Activated CD4-positive, CD25-positive, alpha-beta regulatory T cell treated with anti-CD3 and anti-CD28 coated beads, Interleukin-2, amount 50 U/mL, for 16 hours (primary cell): ENCODE measurements at regions not wholly inside any gene's neighbourhood (a gene's known extent, or its start where the extent isn't known, plus 50 kb on each side); places are given as distances from the start of the nearest gene placed in this dataset.

Source experiments
- DNase-seq: peaks from one replicate; pipeline ENCODE4 v3.0.0-alpha.2; 2020; ENCODE audit warnings: low read depth, low spot score

DNA sequence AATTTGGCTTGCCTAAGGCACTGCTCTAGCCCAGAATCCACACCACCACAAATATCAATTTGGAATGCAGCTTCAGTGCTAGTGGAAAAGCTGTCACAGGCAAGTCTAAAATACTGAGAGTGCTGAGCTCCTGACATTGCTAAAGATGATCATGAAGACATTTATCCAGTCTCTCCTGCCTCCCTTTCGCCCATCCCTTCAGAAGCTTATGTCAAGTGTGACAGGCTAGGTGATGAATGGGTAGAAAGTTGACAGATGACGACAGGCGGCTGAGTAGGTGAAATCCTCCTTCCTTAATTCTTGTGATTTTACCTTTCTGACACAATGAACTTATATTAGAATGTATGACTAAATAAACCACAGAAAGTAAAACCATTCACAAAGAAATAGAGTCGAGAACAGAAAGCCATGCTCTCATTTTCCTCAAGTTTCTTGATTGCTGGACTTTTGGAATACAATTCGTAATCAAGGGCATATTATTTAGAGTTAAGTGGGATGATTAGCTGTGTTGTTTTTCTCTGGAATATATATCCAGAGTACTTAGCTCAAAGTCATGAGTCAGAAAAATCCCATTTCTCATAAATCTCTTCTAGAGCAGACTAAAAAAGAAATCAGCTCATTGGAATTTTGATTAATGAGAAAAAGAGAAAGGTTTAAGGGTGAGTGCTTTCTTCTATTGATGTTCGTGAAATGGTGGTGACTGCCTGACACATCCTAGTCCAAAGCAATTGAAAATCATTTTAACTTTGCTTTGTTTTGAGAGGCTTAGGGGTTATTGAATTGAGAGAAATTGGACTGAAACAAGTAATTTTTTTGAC lies 1228.2 kb upstream of the CITED2 start:
- no peak for DNase-seq

DNA sequence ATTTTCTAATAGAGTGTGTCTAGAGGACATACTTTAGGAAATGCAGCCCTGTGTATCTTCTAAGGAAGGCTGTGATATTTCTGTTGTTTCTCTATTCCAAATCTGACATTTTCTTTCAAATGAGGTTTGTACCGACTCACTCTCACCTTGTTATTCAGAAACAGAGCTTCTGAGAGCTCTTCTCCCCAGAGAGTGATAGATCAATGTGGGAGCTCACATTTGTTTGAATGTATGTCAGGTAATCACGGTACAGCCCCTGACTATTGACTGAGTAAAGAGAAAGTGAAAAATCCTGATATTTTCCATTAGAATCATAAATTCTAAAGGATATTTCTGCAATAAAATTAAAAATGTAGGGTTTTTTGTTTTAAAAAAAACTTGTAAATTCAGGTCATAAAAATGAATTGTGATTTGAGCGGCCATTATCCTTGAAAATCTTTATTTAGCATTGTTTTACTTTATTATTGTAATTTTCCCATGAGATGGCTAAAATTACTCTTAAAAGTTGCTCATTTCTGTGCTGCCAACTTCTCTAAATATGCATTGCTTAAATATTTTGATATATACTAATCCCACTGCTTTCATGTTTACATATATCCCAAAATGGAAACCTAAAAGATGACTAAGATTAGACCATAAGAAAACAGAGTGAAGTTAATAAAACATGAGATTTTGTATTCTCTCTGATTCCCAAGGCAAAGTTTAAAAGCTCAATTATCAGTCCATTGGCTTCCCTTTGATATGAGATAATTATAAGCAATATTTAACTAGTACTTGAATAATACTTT lies 1226.8 kb upstream of the CITED2 start:
- DNase-seq: no peak

DNA sequence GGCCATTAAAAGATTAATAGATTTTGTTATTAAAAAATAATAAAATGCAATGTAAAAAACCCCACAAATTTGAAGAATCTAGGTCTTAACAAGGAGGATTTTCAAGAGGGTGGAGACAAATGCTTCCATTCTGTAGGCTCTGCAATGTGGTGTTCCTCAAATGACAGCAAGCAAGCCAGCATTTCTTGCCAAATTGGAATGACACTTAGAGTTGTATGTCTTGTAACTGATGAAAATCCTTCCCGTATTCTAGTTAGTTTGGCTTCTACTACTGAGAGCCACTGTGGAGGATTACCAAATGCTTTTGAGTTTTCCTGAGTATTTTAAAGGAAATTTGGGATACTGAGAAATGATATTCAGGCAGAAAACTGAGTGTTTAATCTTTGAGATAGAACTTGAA lies 1225.5 kb upstream of the CITED2 start:
- no peak for DNase-seq

DNA sequence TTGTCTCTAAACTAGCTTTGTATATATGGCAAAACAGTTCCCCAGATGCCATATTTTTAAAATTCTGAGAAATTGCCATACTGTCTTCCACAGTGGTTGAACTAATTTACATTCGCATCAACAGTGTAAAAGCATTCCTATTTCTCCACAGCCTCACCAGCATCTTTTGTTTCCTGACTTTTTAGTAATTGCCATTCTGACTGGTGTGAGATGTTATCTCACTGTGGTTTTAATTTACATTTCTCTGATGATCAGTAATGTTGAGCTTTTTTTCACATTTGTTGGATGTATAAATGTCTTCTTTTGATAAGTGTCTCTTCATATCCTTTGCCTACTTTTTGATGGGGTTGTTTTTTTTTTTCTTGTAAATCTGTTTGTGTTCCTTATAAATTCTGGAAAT lies 1222.7 kb upstream of the CITED2 start:
- no peak for DNase-seq

DNA sequence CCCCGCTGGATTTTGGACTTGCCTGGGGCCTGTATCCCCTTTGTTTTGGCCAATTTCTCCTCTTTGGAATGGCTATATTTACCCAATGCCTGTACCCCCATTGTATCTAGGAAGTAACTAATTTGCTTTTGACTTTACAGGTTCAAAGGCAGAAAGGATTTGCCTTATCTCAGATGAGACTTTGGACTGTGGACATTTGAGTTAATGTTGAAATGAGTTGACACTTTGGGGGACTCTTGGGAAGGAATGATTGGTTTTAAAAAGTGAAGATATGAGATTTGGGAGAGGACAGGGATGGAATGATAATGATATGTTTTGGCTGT lies 1220.3 kb upstream of the CITED2 start:
- DNase-seq: no peak

DNA sequence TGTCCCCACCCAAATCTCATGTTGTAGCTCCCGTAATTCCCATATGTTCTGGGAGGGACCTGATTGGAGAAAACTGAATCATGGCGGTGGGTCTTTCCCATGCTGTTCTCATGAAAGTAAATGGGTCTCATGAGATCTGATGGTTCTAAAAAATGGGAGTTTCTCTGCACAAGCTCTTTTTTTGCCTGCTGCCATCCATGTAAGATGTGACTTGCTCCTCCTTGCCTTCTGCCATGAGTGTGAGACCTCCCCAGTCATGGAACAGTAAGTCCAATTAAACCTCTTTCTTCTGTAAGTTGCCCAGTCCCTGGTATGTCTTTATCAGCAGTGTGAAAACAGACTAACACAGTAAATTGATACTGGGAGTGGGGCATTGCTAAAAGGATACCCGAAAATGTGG lies 1218.4 kb upstream of the CITED2 start:
- no peak for DNase-seq

DNA sequence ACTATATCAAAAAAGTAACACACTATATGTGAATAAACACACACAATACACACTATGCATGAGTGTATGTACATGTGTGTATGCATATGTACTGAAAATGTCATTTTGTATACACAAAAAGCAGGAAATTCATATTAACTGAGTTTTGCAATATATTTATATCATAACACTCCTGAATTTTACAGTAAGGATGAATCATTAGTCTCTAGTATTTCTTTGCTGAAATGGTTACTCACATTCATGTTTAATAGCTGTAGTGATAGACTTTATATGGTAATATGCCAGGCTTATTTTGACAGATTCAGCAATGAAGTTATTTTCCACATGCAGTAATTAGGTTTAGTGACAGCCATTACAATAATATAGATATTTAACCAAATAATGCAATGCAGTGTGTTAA lies 1216.2 kb upstream of the CITED2 start:
- DNase-seq: no peak

DNA sequence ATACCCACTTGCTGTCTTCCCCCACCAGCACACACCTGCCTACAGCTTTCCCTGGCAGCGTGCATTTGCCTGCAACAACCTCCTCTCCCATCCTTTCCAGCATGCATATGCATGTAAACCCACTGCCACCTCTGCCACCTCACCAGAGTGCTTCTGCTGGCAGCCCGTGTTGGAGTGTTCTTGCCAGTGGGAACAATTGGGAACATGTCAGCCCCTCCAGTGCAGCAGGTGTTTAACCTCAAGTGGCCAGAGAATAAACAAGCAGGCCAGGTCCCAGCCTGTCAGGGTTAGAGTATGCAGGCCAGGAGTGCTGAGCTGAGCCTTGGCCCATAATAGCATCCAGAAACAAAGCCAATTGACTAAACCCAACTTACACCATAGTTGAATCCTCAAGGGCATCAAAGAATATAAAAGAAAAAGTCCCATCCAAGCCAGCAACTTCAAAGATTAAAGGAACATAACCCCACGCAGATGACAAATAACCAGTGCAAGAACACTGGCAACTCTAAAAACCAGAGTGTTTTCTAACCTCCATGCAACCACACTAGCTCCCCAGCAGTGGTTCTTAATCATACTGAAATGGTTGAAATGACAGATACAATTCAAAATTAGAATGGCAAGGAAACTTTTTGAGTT lies 1212.1 kb upstream of the CITED2 start:
- no peak for DNase-seq

DNA sequence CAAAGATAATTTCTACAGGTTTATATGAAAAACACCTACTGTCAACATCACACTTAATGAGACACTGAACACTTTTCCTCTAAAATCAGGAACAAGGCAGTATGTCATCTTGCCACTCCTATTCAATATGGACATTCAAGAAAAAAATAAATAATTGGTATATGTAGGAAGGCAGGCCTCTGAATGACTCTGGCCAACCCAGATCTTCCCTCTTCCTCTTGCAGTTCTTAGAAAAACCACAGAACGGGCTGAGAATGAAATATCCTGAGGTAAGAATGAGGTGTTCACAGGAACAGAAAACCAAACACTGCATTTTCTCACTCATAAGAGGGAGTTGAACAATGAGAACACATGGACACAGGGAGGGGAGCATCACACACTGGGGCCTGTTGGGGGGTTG lies 1207.2 kb upstream of the CITED2 start:
- no peak for DNase-seq

DNA sequence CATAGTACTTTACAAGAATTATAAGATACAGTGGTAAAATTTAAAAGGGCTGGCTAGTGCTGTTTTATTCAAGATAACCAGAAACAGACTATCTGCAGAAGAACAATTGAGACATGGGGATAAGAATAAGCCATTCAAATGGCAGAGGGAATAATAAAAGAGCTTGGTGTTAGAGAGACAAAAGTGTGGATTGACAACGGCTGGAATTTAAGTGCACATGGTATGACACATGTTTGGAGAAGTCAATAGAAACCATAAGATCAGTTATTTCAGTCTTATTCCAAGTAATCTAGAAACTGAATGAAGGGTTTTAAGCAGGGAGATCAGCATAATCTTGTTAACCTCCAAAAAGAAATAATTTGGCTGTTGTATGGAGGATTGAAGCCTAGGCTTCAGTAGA lies 1205.5 kb upstream of the CITED2 start:
- no peak for DNase-seq

DNA sequence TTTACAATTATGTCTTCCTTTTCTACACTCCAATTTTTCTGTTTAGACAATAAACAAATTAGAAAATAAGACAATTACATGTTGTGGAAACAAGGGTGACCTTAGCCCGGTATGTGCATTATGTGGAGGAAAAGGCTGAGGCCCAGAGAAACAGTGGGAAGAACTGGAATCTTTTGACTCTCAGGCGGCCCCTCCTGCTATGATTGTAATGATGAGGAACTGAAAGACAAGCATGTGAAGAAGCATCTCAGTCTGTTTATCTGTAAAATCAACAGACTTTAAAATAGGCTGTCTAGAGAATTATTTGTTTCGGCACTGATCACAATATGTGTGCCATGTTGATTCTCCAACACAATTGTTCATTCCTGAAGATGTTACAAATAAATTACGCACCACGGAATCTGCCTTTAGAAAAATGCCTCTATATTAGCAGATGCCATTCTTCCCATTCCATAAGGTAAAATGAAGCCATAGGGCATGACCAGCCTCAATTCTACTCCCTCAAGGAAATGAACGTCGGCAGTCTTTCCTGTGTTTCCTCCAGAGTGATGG lies 1201.6 kb upstream of the CITED2 start:
- no peak for DNase-seq

DNA sequence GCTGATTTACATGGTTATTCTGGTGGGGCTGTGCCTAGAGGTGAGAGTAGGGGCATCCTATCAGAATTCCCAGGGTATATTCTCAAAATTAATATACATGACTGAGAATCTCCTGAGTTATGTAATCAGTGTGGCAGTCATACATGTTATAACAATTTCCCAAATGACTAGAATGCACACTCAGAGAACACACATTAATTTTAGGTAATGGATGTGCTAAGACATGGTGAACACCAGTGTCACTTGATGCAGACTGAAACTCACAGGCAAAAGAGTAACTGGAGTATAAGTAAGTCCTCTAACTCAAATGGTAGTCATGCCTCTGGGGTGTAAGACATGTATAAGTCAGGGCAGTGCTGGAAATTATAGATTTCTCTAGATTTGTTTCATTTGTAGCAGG lies 1198.4 kb upstream of the CITED2 start:
- no peak for DNase-seq

DNA sequence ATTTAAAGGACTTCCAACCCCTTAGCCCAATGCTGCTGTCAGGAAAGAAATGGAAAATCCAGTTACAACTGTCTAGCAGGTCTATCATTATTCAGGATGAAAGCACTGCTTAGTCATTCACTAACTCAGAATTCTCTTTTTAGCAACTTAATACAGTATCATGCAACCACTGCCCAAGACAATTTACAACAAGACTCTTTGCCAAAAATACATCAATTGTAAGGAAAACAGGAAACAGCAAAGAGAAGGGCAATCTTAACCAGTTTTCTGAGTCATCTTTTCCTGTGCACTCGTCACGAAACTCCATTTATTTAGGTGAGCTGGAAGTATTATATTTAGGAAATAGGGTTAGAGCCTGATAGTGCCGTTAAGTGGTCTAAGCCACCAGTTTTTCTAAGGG lies 1197.7 kb upstream of the CITED2 start:
- no peak for DNase-seq

DNA sequence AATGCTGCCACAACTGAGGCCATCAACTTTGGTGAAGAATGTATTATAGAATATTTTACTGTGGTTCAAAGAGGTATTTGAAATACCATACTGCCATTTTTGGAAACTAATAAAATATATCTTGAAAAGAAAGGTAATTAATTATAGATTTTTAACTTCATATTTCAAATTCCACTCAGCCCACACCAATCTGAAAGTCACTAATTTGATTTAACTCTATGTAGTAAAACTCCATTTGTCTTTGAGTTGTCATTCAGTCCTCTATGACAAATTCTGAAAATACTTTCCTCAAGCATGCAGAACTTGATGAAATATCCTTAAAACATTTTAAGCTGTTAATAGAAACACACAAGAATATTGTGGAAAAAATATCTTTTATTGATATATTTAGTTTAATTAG lies 1196.7 kb upstream of the CITED2 start:
- DNase-seq: no peak

DNA sequence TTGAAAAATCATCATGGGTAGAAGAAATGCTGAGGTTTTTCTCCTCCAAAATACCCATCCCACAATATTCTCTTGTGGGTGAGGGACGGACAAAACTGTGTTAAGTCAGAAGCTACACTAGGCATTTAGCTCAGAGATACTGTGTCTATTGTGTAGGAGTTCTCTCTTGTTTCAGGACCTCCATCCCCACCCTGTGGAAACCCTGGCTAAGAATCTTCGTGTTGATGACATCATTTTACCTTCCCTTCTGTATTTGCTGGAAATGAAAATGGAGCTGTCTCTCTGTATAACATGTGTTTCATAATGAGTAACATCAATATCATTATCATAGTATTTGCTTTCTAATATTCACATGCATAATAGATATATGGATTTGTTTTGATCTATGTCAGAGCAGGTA lies 1193.0 kb upstream of the CITED2 start:
- DNase-seq: no peak

DNA sequence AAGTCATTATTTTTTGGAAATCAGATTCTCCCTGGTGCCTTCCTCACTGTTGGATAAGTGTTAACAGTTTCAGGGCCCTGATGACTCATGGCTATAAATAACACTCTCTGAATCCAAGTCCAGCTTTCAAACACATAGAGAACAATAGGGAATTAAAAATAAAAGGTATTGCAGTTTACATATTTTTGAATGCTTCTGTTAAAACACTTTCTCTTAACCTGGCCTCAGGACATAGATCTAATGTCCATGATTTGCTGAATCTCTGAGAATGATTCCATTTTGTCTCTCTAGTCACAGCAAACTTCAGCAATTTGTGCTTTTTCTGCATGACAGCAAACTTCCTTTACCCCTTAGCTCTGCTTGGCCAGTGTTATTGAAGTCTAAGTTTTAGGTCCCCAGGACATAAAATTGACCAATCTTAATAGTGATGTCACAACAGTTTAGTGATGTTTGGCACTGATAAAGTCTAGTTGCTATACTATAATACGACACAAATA lies 1192.4 kb upstream of the CITED2 start:
- DNase-seq: no peak

DNA sequence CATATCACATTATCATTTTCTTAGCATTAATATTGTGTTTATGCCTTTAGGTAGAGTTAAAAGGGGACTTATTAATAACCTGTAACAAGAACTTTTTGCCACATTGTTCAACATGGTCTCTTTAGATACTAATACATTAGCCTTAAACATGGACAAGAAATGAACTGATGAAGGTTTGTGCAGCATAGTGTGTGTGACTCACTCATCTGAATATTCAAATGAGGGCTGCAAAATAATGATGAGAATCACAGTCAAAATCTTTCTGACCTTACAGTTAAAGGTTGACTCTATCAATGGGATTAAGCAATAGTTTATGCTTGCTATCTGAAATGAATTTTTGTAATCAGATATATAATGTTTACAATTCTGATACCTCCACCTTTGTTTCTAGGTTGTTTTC lies 1189.3 kb upstream of the CITED2 start:
- no peak for DNase-seq

DNA sequence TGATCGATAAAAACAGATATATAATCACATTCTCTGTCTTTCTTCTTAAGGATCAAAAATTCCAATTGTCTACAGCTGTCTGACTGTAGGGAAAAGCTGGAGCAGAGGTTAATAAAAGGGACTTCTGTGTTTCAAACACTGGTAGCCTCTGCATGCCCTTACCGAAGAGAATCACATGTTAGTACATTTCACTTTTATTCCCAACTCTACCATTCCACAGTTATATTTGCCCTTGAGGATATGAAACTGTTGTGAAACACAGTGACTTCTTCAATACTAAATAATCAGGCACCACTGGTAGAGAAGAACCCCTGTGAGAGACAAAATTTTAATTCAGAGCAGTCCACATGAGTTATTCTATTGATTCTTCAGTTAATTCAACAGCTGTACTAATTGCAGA lies 1187.3 kb upstream of the CITED2 start:
- no peak for DNase-seq

DNA sequence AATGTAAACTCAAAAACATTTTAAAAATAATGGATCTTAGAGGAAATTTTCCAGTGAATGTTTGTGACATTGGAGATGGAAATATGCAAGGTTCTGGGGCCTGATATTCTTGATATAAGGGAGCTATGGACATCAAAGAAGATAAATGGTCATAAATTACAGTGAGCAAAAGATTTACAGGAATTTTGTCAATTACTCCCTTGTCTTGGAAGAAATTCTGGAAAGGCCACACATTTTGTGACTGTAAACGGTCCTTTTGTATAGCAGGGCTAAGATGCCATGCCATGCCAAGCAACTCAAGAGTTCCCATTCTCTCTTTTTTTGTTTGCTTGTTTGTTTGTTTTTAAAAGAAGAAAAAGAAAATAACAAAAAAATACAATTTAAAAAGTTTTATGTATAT lies 1186.2 kb upstream of the CITED2 start:
- no peak for DNase-seq

DNA sequence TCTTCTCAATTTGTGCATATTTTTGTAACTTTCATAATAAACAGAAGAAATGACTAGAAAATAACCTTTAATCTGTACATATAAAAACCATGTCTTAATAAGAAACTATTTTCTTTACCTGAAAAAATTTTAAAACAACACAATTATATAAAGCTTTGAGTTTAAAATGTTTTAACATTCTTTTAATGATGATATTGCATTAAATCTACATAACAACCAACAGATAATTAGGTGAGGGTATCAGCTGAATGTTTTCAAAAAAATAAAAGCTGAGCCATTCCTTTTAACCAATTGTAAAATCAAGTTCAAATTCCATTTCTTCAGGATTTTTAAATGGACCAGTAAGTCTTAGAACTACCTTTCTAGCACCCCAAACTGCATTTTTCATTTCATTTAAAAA lies 1185.0 kb upstream of the CITED2 start:
- no peak for DNase-seq

DNA sequence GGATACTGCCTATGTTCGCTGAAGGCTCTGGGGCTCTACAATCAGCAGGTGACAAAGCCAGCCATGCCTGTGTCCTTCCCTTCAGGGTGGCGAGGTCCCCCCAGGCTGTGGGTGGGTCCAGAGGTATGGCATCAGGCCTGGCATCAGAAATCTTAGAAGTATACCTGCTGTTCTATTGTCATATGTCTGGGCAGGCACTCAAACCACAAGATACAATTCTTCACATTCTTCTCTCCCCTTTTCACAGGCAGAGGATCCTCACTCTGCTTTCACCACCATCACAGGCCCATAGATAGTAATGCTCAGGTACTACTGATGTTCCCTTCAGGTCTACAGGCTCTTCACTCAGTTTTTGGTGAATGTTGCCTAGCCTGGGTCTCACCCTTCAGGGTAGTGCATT lies 1180.0 kb upstream of the CITED2 start:
- no peak for DNase-seq

DNA sequence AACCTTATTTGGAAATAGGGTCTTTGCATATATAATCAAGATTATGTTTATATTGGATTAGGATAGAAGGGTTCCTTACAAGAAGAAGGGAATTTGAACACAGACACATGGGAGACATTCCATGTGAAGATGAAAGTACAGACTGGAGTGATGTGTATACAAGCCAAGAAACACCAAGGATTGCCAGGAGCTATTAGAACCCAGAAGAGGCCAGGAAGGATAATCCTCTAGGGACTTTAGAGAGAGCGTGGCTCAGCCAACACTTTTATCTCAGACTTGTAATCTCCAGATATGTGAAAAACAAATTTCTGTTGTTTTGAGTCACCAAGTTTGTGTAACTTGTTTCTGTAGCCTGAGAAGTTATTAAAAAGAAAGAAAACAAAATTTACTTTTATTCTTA lies 1173.9 kb upstream of the CITED2 start:
- no peak for DNase-seq
